ENCODE measurements at regions not wholly inside any gene's neighbourhood (a gene's known extent, or its start where the extent isn't known, plus 50 kb on each side); places are given as distances from the start of the nearest gene placed in this dataset.

DNA sequence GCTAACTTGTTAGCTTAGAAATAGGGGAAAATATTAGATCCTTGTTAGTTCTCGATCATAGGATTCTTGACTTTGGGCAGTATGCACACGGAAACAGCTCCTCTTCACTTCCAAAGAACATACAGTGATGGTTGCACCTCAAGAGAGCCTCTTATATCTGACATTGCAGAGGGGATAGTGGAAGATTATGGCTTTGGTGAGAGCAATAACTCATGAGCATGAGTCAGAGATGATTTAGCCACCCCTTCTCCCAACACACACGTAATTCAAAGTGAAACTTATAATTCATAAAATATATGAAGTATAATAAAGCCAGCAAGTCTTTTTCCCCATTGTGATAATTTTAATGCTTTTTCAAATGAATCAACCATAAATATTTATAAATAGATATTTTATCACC, 683.7 kb downstream of the POM121L12 start:
- no peak for FAIRE-seq

DNA sequence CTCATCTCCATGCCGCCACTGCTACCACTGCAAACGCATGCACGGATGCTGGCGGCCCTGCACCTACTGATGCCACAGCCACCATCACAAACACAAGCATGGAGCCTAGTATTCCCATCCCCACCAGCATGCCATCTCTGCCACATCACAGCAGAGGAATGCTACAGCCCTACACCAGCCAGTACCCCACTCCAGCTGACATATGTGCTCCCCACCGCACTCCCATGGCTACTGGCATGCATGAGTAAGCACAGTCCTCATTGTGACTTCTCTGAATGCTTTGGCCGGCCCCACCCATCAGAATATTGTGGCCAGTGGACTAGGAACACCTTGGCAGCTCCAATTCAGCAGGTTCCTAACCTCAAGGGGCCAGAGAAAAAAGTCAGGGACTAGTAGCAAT, 705.5 kb downstream of the POM121L12 start:
- no peak for FAIRE-seq

DNA sequence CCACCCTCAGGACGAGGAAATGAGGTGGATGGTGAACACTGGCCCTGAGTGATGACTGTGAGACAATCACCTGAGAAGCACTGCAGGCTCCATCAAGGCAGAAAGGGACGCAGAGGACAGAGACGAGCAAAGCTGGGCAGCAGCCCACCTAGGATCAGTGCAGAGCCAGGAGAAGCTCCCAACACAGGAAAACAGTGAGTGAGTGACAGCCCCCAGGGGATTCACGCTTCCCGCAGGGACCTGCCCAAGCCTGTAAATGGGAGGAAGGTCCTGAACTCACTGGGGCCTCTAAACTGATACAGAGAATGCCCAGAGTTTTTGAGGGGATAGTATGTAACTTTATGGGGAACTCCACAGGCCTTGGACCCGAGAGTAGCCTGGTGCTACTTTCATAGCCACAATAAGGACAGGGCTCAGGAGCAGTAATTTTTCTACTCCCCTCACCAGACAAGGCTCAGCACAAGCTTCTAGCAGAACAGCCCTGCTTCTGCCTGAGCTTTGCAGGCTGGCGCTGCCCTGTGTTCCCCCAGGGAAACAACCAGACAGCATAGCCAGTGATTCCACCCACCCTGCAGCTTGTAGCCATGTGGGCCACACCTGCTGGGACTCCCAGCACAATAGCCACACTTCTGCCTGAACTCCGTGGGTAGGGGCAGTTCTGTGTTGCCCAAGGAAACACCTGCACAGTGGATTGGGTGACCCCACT, 708.4 kb downstream of the POM121L12 start:
- no peak for FAIRE-seq

DNA sequence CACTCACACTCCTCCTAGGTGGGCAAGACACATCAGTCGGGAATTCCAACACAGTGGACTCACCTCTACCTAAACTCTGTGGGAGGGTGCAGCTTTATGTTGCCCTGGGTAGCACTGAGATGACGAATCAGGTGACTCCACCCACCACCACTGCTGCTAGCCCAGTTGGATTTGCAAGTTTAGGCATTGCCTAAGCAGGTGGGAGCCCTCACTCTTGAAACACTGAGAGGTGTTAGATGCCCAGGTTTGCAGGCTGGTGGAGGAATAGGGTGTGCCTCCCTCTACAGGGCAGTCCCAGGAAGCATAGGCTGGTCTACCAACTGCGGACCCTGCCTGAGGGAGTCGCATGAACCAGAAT, 708.9 kb downstream of the POM121L12 start:
- no peak for FAIRE-seq

DNA sequence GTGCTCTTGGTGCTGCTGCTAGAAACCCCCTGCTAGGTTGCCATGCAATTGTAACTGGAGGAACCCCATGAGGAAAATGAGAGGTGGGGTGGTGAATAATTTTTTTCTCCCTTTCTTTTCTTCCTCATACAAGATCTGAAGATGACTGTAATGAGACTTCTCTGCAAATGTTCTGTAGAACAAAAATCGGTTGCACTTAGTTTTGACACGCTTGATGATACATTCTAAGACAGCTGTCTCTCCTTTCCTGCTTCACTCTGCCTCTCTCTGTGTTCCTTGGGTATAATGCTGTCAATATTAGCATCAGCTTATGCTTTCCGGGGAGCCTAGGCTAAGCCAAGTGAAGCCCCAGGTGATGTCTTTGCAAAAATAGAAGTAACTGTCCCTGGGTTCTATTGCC, 721.5 kb downstream of the POM121L12 start:
- FAIRE-seq = no peak

DNA sequence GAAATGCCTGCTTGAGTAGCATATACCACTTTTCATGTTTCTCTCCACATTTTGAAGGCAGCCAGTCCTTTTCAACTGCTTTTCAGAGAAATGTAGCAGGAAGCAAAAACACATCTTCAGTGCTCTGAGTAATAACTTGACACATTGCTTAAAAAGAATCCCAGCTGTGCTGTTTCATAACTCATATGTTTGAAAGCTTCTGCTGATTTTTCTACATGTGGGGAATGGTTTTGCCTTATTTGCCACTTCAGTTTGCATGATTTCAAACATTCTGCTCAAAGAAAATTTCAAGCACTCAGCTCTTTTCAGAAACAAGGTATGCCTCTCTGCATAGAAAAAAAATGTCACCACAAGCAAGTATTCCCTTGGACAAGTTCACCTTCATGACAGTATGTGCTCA, 732.8 kb downstream of the POM121L12 start:
- FAIRE-seq = no peak

DNA sequence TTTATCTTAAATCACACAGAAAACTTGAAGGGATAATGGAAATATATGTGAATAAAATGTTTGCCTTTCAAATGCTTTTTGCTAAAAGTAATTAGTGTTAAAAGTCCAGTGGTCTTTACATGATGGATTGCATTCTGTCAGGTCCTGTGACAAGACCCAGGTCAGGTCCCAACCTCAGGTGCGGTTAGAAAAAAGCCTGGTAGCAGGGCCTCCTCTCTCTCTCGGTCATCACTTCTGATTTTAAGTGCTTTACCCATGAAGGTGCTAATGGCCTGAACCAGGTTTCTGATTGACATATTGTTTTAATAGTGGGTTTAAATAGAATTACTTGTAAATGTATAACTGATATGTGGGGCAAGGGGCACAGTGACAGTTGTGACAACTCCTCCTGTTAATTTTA, 736.3 kb downstream of the POM121L12 start:
- FAIRE-seq = no peak

DNA sequence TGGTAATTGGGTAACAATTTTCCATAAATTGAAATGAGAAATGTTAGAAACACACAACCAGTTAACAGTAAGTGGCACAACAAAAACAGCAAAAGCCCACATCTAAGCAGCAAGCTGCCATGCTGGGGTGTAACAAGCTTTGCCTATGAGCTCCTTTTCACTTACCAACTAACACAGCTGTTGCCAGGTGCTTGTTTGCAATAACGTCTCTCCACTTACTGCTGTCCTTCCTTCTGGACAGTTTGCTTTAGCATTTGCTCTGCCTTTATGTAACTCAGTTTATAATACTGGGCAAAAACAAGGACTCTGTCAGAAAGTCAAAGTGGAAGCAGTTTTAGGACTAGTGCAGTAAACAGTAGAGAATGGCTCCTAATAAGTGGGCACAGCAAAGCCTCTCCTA, 740.9 kb downstream of the POM121L12 start:
- FAIRE-seq = no peak

DNA sequence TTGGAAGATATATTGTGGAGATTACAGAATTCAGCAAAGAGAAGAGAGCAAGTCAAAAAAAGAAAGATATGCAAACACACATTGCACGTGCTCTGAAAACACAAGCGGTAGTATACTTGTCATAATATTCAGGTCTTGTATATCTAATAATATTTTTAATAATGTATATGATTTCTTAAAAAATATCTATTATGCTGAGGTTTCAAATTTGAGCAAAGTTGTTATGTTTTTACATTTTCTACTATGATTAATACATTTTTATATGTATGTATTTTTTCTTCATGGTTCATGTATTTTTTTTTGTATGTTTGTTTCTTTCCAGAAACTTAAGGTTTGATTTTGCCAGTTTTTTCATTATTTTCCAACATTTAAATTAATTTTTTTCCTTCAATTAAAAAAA, 752.4 kb upstream of the VSTM2A start:
- FAIRE-seq = peak; percentile 79

DNA sequence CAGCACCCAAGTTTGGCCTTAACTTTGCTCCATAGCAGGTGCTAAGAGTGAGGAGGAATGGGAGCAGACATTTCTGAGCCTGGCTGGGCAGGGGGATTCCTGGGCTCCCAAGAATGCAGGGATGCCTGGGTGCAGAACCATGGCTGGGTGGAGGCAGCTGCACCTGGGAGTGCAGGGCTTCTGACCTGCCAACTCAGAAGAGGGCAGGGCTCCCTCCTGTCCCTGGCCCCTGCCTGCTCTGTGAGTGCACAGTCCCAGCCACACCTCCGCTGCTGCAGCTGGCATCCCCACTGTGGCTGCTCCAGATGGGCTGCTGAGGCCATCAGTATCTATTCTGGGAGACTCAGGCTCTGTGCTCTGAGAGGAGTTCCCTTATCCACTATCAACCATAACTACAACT, 747.4 kb upstream of the VSTM2A start:
- no peak for FAIRE-seq

DNA sequence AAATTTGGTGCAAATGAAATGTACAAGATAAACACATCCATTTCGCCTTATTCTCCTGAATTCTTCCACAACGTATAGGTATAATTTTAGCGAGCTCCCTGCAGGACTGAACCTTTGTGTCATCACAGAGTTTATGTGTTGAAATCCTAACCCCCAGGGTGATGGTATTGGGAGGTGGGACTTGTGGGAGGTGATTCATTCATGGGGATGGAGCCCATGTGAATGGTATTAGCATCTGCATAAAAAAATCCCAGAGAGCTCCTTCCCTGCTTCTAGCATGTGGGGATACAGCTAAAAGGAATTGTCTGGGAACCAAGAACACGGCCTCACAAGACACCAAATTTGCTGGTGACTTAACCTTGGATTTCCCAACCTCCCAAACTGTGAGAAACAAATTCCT, 741.4 kb upstream of the VSTM2A start:
- no peak for FAIRE-seq

DNA sequence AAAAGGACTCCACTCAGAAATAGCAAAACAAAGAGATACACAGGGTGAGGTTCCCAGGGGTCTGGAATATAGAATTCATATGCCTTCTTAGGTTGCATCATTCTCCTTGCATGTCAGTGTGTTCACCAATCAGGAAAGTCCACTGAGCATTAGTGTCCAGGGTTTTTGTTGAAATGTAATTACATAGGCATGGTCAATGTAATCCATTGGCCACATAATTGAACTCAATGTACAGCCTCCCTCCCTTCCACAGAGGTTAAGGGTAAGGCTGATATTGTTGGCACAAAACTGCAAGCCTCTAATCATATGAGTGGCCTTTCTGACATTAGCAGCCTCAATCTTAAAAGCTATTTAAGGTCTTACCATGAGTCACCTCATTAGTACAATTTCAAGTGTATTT, 736.1 kb upstream of the VSTM2A start:
- no peak for FAIRE-seq

DNA sequence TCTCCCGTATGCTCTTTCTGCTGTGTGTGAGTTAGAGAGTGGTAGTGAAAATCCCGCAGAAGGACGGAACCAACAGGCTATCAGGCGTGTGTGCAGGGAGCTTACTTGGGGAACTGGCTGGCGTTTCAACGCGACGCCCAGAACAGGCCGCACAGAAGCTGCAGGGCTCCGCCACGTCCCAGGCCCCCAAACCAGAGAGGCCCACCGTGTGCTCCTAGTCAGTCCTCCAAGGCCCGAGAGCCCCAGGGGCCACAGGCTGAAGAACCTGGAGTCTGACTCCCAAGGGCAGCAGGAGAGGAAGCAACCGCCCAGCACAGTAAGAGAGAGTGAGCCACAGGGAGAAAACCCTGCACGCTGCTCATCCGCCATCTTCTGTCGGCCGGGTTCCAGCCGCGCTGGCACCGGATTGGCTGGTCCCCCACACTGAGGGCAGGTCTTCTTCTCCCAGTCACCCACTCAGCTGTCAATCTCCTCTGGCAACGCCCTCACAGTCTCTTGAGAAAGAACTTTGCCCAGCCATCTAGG, 730.6 kb upstream of the VSTM2A start:
- FAIRE-seq = no peak

DNA sequence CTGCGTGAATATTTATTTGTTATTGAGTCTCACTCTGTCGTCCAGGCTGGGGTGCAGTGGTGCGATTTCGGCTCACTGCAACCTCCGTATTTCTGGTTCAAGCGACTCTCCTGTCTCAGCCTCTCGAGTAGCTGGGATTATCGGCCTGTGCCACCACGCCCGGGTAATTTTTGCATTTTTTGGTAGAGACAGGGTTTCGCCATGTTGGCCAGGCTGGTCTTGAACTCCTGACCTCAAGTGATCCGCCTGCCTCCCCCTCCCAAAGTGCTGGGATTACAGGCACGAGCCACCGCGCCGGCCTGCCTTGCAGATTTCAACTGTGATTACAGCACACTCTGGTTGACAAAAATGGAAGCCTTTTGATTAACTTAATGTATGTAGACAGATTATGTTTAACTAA, 730.0 kb upstream of the VSTM2A start:
- no peak for FAIRE-seq

DNA sequence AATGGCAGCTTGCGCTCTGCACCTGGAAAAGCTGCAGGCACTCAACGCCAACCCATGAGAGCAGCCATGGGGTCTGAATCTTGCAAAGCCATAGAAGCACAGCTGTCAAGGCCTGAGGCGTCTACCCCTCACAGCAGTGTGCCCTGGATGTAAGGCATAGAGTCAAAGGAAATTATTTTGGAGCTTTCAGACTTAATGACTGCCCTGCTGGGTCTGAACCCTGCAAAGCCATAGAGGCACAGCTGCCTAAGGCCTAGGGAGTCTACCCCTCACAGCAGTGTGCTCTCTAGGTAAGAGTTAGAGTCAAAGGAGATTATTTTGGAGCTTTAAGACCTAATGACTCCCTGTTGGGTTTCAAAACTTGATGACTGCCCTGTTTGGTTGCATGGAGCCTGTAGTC, 706.9 kb upstream of the VSTM2A start:
- no peak for FAIRE-seq

DNA sequence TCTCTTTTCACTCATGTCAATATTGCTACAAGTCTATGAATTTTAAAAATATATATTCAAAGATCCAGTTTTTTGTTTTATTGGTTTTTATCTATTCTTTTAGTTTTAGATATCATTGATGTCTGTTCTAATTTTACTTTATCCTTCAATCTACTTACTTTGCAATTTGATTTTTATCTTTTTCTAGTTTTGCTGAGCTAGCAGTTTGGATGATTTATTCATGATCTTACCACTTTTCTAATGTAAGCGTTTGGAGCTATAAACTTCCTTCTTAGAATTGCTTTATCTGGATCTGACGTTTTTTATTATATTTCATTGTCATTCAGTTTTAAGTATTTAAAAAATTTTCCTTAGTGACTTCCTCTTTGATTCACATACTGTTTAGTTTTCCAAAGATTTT, 664.5 kb upstream of the VSTM2A start:
- FAIRE-seq = no peak

DNA sequence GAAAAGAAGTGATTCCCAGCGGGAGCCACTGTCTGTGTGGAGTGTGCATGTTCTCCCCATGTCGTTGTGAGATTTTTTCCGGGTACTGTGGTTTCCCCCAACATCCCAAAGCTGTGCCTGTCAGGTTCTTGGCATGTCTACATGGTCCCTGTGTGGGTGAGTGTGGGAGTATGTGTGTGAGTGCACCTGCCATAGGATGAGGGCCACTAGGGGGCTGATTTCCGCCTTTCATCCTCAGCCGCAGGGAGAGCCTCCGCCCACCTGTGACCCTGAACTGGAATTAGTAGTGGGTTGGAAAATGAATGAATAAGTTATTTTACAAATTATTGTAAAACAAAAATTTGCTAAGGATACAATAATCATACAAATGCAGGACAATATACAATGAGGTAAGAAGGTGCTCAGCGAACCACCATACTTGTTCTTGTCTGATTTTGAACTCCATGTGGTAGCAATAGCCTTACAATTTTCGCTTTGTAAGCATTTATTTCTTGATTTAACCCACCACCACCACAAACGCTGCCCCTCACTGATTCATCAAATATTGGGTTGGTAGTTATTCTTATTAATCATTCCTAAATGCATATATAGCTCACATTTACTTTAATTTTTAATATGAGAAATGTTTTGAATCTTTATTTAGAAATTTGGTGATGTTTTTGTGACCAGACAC, 641.2 kb upstream of the VSTM2A start:
- FAIRE-seq = no peak

DNA sequence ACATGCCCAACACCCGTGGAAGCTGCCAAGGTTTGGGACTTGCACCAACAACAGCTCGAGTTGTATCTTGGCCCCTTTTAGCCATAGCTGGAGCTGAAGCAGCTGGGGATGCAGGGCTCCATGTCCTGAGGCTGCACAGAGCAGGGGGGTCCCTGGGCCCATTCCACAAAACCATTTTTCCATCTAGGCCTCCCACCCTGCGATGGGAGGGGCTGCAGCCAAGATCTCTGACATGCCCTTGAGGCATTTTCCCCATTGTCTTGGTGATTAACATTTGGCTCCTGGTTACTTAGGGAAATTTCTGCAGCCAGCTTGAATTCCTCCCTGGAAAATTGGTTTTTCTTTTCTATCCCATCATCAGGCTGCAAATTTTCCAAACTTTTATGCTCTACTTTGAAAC, 637.8 kb upstream of the VSTM2A start:
- FAIRE-seq = no peak

DNA sequence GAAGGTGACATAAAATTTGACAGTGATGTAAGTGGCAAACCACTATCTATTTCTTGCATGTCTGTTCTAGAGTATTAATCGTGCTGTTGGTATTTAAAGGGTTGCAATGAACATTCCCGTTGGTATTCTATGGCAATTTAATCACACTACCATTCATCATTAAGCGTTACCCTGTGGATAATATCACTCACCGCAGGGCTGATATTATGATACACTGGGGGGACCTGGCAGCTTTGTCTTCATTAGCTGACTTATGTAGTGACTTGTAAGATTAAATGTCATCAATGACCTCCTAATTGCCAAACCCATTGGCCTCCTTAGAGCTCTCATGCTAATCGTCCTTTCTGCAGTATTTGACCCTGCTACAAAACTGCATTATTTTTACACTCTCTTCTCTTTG, 624.5 kb upstream of the VSTM2A start:
- no peak for FAIRE-seq

DNA sequence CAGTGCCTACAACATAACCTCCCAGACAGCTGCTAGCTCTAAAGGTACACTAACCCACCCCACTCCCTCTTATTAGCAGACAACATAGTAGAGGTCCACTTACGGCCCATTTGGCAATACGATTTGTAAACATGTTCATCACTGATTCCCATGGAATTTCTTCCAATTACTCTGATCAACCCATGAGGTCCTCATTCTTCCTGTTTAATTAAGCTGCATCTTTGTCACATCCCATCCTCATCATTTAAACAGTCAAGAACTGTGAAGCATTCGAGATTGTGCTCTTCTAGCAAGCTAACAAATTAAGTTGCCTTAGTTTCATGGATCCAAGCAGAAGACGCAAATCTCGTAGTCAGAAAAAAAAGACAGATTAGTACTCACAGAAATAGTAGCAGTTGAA, 622.2 kb upstream of the VSTM2A start:
- FAIRE-seq = no peak

DNA sequence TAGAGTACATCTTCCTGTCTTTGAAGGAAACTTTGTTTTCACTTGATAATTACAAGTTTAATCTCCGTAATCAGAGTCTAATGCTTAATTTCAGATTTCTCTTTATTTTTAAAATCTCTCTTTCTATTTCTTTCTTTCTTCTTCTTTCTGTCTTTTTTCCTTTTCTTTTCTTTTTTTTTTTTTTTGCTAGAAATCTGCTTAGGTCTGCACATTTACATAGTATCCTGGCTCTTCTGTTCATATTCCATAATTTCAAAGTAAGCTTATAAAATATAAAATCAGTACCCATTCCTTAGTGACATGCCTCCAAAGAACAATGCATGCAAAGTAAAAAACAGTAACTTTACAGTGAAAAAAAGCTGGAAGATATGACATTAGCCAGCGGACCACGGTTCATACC, 601.7 kb upstream of the VSTM2A start:
- FAIRE-seq = no peak

DNA sequence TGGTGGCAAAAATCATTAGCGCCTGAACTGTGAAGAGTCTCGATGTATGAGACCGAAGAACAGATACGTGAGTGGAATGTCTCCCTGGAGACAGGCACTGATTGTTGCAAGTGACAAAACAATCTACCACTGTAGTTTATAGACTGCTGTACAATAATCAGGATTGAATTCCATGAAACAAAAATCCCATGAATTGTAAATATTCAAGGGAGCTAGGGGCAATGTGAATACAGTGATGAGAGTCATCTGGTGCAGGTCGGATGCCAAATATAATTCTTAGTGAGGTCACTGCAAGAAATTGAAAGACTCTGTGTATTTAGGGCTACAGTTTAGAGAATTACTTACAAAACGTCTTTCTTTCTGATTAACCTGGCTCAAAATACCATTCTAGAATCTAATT, 594.4 kb upstream of the VSTM2A start:
- no peak for FAIRE-seq

DNA sequence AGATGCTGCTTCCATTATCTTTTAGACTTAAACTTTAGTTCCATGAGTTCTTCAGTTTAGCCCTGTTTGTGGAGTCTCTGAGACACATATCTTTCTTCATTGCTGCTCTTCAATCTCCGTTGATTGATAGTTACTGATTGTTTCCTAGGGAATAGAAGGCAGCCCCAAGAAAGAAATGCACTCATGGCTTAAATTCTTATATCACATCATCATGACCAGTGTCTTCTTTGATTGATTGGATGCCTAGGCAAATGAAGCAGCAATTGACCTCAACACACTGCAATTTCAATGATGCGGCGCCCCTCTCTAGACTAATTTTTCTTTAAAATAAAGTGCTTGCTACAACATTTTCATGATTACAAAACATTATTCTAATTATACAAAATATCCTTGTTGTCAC, 576.5 kb upstream of the VSTM2A start:
- no peak for FAIRE-seq

DNA sequence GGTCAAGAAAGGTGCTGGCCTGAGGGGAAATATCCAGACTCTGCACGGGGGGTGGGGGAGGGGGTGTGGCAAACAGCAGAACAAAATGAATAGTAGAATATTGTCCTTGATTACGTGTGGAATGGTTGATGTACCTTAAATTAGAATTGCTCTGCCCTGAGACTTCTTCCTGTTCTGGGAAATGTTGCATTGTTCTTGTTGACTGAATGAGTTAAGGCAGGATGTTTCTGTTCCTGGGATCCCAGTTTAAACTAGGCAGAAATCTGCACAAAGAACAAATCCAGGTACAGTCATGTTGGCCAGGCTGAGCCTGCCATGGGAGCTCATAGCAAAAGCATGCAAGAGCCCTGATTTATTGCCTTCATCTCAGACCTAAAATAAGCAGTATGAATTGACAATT, 558.7 kb upstream of the VSTM2A start:
- FAIRE-seq = no peak

DNA sequence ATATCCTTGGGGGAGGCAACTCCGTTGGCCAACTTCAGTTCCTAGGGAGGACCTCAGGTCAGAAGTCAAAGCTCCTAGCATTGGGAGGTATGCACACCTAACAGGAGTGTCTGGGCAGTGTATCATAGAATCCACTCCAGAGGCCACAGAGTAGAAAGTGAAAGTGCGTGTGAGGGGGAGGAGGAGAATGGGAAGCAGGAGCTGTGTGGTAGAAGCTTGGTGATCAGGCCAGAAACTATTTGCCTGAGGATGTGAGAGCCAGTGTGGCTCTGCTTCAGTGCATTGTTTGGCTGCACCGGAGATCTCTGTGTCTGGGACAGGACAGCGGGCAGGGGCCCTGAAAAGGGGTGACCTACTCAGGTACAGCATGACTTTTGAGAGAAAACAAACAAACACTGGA, 557.4 kb upstream of the VSTM2A start:
- no peak for FAIRE-seq

Data from G401.6 (cell line).